Endothelial cell (in vitro differentiated cells): ENCODE measurements at regions not wholly inside any gene's neighbourhood (a gene's known extent, or its start where the extent isn't known, plus 50 kb on each side); places are given as distances from the start of the nearest gene placed in this dataset.

Experiments
- DNase-seq: peaks from one replicate; pipeline ENCODE4 v3.0.0; 2021; ENCODE audit warnings: low spot score
- H3K27ac Mint-ChIP-seq: one replicate; pipeline ENCODE4 v1.8.0; 2021; ENCODE audit warnings: mixed read lengths, inconsistent platforms; ENCODE audit not compliant: unreplicated experiment
- H3K27me3 Mint-ChIP-seq: one replicate; pipeline ENCODE4 v1.8.0; 2021; ENCODE audit warnings: mild to moderate bottlenecking, moderate library complexity, mixed read lengths, inconsistent platforms; ENCODE audit not compliant: unreplicated experiment
- H3K36me3 Mint-ChIP-seq: one replicate; pipeline ENCODE4 v1.8.0; 2021; ENCODE audit warnings: mild to moderate bottlenecking, low read depth, mixed read lengths, inconsistent platforms; ENCODE audit not compliant: unreplicated experiment
- H3K4me1 Mint-ChIP-seq: one replicate; pipeline ENCODE4 v1.8.0; 2021; ENCODE audit warnings: mild to moderate bottlenecking, mixed read lengths, inconsistent platforms; ENCODE audit not compliant: unreplicated experiment
- H3K4me3 Mint-ChIP-seq: one replicate; pipeline ENCODE4 v1.8.0; 2021; ENCODE audit warnings: mild to moderate bottlenecking, mixed read lengths, inconsistent platforms; ENCODE audit not compliant: unreplicated experiment
- H3K9me3 Mint-ChIP-seq: one replicate; pipeline ENCODE4 v1.8.0; 2021; ENCODE audit warnings: mixed read lengths, inconsistent platforms; ENCODE audit not compliant: unreplicated experiment
- CTCF ChIP-seq: fragments of 200-600 bp; sonication (generic); IDR thresholded peaks from one replicate; pipeline ENCODE4 v1.5.0; 2021; ENCODE audit warnings: antibody characterized with exemption; ENCODE audit not compliant: unreplicated experiment

- H3K4me1 Mint-ChIP-seq, result no peaks in the 10 kb centered on the region
- H3K36me3 Mint-ChIP-seq, result no peaks in the 10 kb centered on the region
- peaks cover 2% of the 10 kb centered on the region for H3K27me3 Mint-ChIP-seq
- H3K27ac Mint-ChIP-seq, result no peak overlapping the region
- TF ChIP-seq CTCF, result no peak
- no peak for DNase-seq
- no peaks in the 10 kb centered on the region for H3K9me3 Mint-ChIP-seq
- H3K4me3 Mint-ChIP-seq, result no peak overlapping the region
These were observed 266.8 kb upstream of the NECTIN3 start for GRCh38 chr3:110804856-110805255.

GRCh38 chr3:110806924-110807323, 264.7 kb upstream of the NECTIN3 start:
- H3K4me1 Mint-ChIP-seq, result peaks cover 4% of the 10 kb centered on the region
- DNase-seq, result no peak
- H3K9me3 Mint-ChIP-seq, result no peaks in the 10 kb centered on the region
- H3K27me3 Mint-ChIP-seq, result no peaks in the 10 kb centered on the region
- TF ChIP-seq CTCF, result no peak
- H3K36me3 Mint-ChIP-seq, result no peaks in the 10 kb centered on the region
- H3K4me3 Mint-ChIP-seq, result no peak overlapping the region
- H3K27ac Mint-ChIP-seq, result no peak overlapping the region

- Mint-ChIP-seq H3K27ac (no peak overlapping the region), H3K27me3 (peaks cover 2% of the 10 kb centered on the region), H3K9me3 (no peaks in the 10 kb centered on the region), H3K36me3 (no peaks in the 10 kb centered on the region), H3K4me1 (peaks cover 4% of the 10 kb centered on the region), H3K4me3 (no peak overlapping the region)
- no peak for DNase-seq
- TF ChIP-seq CTCF, result no peak
These were observed 263.0 kb upstream of the NECTIN3 start for GRCh38 chr3:110808630-110809029.

- DNase-seq, result no peak
- Mint-ChIP-seq H3K9me3 (no peaks in the 10 kb centered on the region), H3K4me1 (peaks cover 11% of the 10 kb centered on the region), H3K27me3 (peaks cover 2% of the 10 kb centered on the region), H3K4me3 (no peak overlapping the region), H3K36me3 (no peaks in the 10 kb centered on the region), H3K27ac (peak overlapping the region; percentile 81)
- TF ChIP-seq CTCF, result no peak
These were observed 261.3 kb upstream of the NECTIN3 start for GRCh38 chr3:110810356-110810755.

- no peak for DNase-seq
- peaks cover 11% of the 10 kb centered on the region for H3K4me1 Mint-ChIP-seq
- peaks cover 2% of the 10 kb centered on the region for H3K27me3 Mint-ChIP-seq
- no peaks in the 10 kb centered on the region for H3K36me3 Mint-ChIP-seq
- H3K9me3 Mint-ChIP-seq, result no peaks in the 10 kb centered on the region
- peak overlapping the region; percentile 14 for H3K27ac Mint-ChIP-seq
- TF ChIP-seq CTCF, result no peak
- H3K4me3 Mint-ChIP-seq, result no peak overlapping the region
These were observed 260.6 kb upstream of the NECTIN3 start for GRCh38 chr3:110811050-110811449.
